Adrenal gland (tissue), 5 donors: ENCODE measurements at regions not wholly inside any gene's neighbourhood (a gene's known extent, or its start where the extent isn't known, plus 50 kb on each side); places are given as distances from the start of the nearest gene placed in this dataset.

Experiments
- CTCF ChIP-seq, 6 experiments: fragments of 450-650 bp in 4 of 6; fragments of 200-600 bp in 2 of 6; sonication (generic) in 1 of 6; IDR thresholded peaks; 1 replicate in 5 of 6; 2 replicates in 1 of 6; pipeline versions ENCODE4 v1.5.1 to v1.8.0; 2016 to 2021; ENCODE audit warnings: antibody characterized with exemption in 6 of 6, mild to moderate bottlenecking in 2 of 6, moderate library complexity in 1 of 6
- POLR2A ChIP-seq, 2 donors: fragments of 450-650 bp; IDR thresholded peaks; one replicate each; pipeline ENCODE4 v1.6.1; 2017; ENCODE audit warnings: antibody characterized with exemption in 2 of 2, mild to moderate bottlenecking in 2 of 2, moderate library complexity in 1 of 2
- donor health status: DM: no; HTN: no; CAD: no.

DNA sequence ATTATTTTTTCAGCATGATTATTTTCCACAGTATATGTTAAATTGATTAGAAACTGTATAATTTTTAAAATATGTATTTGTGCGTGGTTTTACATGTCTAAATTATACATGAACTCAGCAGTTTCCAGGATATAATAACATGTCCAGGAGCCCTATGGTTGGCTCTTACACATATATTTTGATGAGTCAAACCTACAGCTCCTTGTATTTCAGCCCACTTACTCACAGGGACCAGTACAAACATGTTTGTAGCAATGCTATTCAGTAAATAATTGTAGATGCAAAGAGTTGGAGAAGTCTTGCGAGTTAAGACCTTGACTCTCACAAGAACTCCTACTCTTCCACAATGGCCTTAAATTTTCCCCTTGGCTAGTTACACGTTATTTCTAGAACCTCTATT is 107.2 kb upstream of the SASH1 start:
- TF ChIP-seq POLR2A (IDR thresholded peaks at IDR 0.05) (no peak), CTCF (IDR thresholded peaks at IDR 0.05) (no peak)
